GM10266 (cell line): ENCODE measurements at regions not wholly inside any gene's neighbourhood (a gene's known extent, or its start where the extent isn't known, plus 50 kb on each side); places are given as distances from the start of the nearest gene placed in this dataset.

ENCODE experiments used
- DNase-seq: peaks from one replicate; pipeline ENCODE4 v3.0.0; 2012; ENCODE audit errors: extremely low spot score
- CTCF ChIP-seq: IDR thresholded peaks from 2 replicates; pipeline ENCODE4 v1.5.1; 2012; ENCODE audit warnings: mild to moderate bottlenecking, low read depth; ENCODE audit not compliant: control insufficient read depth, insufficient read depth; ENCODE audit errors: missing control alignments

GRCh38 chr16:64857411-64857810, 264.5 kb downstream of the CDH11 start:
- no peak for DNase-seq
- no peak for TF ChIP-seq CTCF

GRCh38 chr16:64853551-64853950, 268.3 kb downstream of the CDH11 start:
- TF ChIP-seq CTCF, result no peak
- no peak for DNase-seq

- DNase-seq, result no peak
- TF ChIP-seq CTCF, result no peak
Observed at GRCh38 chr16:64846966-64847365, 274.9 kb downstream of the CDH11 start.

- TF ChIP-seq CTCF, result no peak
- DNase-seq, result no peak
Observed at GRCh38 chr16:64845071-64845470, 276.8 kb downstream of the CDH11 start.

- TF ChIP-seq CTCF, result no peak
Observed at GRCh38 chr16:64841482-64841881, 280.4 kb downstream of the CDH11 start.

GRCh38 chr16:64841071-64841470, 280.8 kb downstream of the CDH11 start:
- TF ChIP-seq CTCF, result no peak

More at GRCh38 chr16:64841482-64841881, 280.4 kb downstream of the CDH11 start:
- DNase-seq, result no peak

GRCh38 chr16:64830653-64831052, 291.2 kb downstream of the CDH11 start:
- DNase-seq, result no peak
- TF ChIP-seq CTCF, result no peak

More at GRCh38 chr16:64841071-64841470, 280.8 kb downstream of the CDH11 start:
- DNase-seq, result no peak
